Activated CD4-positive, alpha-beta T cell treated with anti-CD3 and anti-CD28 coated beads, Interleukin-2, amount 50 U/mL, for 4 hours (primary cell): ENCODE measurements at regions not wholly inside any gene's neighbourhood (a gene's known extent, or its start where the extent isn't known, plus 50 kb on each side); places are given as distances from the start of the nearest gene placed in this dataset.

ENCODE experiments used
- DNase-seq, 2 experiments: peaks; one replicate each; pipeline ENCODE4 v3.0.0-alpha.2; 2020

GRCh38 chr20:50412069-50412468 is 98.1 kb upstream of the PTPN1 start:
- no peak for DNase-seq

GRCh38 chr20:50412499-50412898 is 97.7 kb upstream of the PTPN1 start:
- no peak for DNase-seq

- no peak for DNase-seq
Measured at GRCh38 chr20:50413088-50413500, 97.1 kb upstream of the PTPN1 start.

- no peak for DNase-seq
Measured at GRCh38 chr20:50415021-50415515, 95.1 kb upstream of the PTPN1 start.

GRCh38 chr20:50415516-50416268 is 94.5 kb upstream of the PTPN1 start:
- DNase-seq: no peak

GRCh38 chr20:50416269-50417022 is 93.7 kb upstream of the PTPN1 start:
- no peak for DNase-seq

- no peak for DNase-seq
Measured at GRCh38 chr20:50417023-50417329, 93.2 kb upstream of the PTPN1 start.

GRCh38 chr20:50417484-50418235 is 92.5 kb upstream of the PTPN1 start:
- no peak for DNase-seq

GRCh38 chr20:50418890-50419642 is 91.1 kb upstream of the PTPN1 start:
- no peak for DNase-seq

GRCh38 chr20:50420380-50420779 is 89.8 kb upstream of the PTPN1 start:
- DNase-seq: no peak

GRCh38 chr20:50421356-50422340 is 88.5 kb upstream of the PTPN1 start:
- DNase-seq: no peak

- no peak for DNase-seq
Measured at GRCh38 chr20:50423758-50424157, 86.4 kb upstream of the PTPN1 start.

- no peak for DNase-seq
Measured at GRCh38 chr20:50425076-50425475, 85.1 kb upstream of the PTPN1 start.

GRCh38 chr20:50426866-50427718 is 83.1 kb upstream of the PTPN1 start:
- no peak for DNase-seq

GRCh38 chr20:50427719-50428083 is 82.5 kb upstream of the PTPN1 start:
- no peak for DNase-seq

GRCh38 chr20:50428097-50428828 is 81.9 kb upstream of the PTPN1 start:
- DNase-seq: no peak

- no peak for DNase-seq
Measured at GRCh38 chr20:50429412-50429811, 80.8 kb upstream of the PTPN1 start.

- DNase-seq: no peak
Measured at GRCh38 chr20:50431066-50431450, 79.1 kb upstream of the PTPN1 start.

- no peak for DNase-seq
Measured at GRCh38 chr20:50433001-50433761, 77.0 kb upstream of the PTPN1 start.
